HG03064 (cell line): ENCODE measurements at regions not wholly inside any gene's neighbourhood (a gene's known extent, or its start where the extent isn't known, plus 50 kb on each side); places are given as distances from the start of the nearest gene placed in this dataset.
A peak's percentile ranks its signal among the peaks of the same experiment; 100 is the strongest.

ENCODE experiments used
- ATAC-seq: cut with Tn5 transposase; IDR thresholded peaks from one replicate; pipeline ENCODE4 v1.9.1; 2021; ENCODE audit warnings: low read depth; ENCODE audit not compliant: unreplicated experiment

GRCh38 chr5:159385536-159385935 lies 55.2 kb upstream of the IL12B start:
- no peak for ATAC-seq

DNA sequence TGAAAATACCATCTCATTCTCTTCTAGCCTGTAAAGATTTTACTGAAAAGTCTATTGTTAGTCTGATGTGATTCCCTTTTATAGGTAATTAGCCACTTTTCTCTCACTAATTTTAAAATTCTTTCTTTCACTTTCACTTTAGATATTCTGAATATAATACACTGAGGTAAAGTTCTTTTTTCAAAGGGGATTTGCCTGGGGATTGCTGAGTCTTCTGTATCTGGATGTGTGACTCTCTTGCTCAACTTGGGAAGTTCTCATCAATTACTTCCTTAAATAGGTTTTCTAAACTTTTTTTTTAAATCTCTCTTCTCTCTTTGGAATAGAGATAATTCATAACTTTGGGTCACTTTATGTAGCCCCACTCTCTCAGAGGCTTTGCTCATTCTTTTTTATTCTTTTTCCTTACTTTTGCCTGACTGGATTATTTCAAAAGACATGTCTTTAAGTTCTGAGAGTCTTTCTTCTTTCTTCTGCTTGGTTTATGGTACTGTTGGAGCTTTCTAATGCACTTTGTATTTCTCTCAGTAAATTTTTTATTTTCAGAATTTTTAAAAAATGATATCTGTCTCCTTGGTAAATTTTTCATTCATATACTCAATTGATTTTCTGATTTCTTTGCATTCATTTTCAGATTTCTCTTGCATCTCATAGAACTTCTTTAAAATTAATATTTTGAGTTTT lies 55.9 kb upstream of the IL12B start:
- ATAC-seq = no peak

- no peak for ATAC-seq
Measured at GRCh38 chr5:159392871-159393270, 62.6 kb upstream of the IL12B start.

- no peak for ATAC-seq
Measured at GRCh38 chr5:159393854-159394274, 63.6 kb upstream of the IL12B start.

DNA sequence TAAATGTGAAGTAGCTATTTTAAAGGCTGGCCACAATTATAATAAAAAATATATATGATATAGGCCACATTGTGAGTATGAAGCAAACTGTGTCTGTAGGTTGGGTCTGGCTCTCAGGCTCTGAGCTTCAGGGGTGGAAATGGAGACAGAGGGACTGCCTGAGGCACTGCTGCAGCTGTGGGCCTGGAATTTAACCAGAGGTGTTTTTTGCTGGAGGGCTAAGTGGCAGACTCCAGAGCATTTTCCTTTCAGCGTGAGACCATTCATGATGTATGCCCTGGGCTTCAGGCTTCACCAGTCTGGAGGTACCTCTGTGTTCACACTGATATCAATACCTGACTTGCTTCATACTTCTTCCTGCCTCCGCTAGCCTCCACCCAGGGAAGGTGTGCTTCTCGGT lies 64.9 kb upstream of the IL12B start:
- ATAC-seq = no peak

DNA sequence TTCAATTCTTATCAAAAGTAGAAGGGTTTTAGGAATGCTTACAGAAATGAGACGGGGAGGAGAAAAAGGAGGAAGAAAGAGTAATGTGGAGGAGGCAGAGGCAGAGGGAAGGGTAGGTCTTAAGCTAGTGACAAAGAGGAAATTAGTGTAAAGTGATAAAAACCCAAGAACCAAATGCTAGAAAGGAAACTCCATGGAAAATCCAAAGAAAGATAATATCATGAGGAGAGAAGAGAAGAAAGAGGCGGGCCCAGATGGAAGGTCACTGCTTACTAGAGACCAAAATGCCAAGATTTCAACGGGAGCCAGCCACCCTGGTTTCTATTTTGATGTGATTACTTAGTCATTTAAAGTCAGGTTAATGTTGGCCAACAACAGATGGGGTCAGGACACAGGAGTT lies 68.6 kb upstream of the IL12B start:
- ATAC-seq = no peak

- ATAC-seq = no peak
Measured at GRCh38 chr5:159400476-159400875, 70.2 kb upstream of the IL12B start.

GRCh38 chr5:159402311-159402710 lies 72.0 kb upstream of the IL12B start:
- no peak for ATAC-seq

- ATAC-seq = no peak
Measured at GRCh38 chr5:159402856-159403255, 72.6 kb upstream of the IL12B start.

DNA sequence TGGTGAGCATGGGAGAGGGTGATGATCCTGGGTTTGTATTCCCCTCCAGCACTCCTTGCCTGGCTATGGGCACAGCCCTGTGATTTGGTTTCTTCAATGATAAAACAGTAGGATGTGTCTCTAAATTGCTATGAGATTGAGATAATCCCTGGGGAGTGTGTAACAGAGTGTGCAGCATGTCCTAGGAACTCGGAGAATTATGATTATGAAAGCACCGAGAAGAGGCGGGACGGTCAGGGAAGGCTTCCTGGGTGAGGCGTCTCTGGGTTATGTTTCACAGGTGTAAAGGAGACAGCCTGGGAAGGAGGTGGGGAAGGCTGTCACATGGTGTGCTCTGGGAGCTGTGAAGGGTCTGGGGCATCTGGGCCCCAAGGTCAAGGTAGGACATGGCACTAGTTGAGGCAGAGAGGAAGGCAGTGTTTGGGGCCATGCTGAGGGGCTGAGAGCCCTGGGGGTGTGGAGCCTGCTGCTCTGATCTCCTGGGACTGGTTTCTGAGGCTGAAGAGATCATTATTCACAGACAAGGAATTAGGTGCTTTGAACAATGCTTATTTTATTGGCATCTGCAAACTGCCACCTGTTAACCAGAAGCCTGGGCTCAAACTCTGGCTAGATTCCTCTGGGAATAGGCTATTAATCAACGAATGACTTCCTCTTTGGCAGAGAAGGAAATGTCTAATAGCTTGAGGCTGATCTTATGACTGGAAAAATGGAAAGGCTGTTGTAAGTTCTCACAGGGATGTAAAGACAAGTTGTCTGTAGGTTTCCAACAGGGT lies 73.8 kb upstream of the IL12B start:
- ATAC-seq = no peak

DNA sequence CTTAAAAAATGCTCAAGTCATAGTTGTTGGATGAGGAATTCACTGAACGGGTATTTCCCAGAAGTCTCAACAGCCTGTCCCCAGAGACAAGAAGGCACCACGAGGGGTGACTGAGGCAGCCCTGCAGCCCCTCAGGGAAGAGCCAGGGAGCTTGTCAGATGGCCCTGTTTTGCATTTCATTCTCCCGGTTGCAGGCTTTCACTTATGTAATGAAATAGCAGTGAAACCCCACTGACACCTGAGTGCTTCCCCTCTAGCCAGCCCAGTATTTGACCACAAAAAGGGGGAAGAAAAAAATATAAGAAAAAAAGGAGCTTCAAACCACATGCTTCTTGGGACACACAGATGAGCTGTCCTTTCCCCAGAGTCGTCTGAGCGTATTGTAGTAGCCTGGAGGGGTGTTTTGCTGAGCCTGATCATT lies 75.3 kb upstream of the IL12B start:
- peak; percentile 72 for ATAC-seq

GRCh38 chr5:159406571-159406970 lies 76.3 kb upstream of the IL12B start:
- no peak for ATAC-seq

- ATAC-seq = no peak
Measured at GRCh38 chr5:159409801-159410200, 79.5 kb upstream of the IL12B start.

DNA sequence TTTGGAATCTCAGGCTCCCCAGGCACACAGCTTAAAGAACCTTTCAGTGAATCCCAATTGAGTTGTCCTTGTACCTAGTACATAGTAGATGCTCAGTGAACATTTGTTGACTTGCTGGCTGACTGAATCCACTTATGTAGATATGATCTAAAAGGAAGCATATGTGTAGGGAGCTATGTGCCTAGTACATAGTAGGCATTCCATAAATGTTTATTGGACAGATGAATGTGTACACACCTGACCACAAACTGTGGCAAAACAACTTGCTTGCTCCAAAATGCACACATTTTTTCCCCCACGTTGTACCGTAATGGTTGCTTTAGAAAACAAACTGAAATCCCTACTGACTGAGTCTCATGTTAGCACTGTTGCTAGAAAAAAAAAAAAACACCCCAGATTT lies 80.2 kb upstream of the IL12B start:
- ATAC-seq = no peak

DNA sequence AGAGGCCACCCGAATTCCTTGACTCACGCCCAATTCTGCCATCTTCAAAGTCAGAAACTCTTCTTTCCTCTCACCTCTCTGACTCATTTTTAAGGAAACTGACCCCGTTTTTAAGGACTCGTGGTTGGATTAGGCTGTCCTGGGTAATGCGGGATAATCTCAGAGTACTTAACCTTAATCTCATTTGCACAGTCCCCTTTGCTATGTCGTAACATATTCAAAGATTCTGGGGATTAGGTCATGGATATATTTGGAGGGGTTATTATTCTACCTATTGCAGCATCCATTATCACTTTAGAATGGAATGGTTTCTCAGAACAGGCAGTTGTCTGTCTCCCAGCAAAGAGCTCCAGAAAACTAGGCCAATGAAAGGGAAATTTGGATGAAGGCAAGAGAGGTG lies 80.8 kb upstream of the IL12B start:
- no peak for ATAC-seq

DNA sequence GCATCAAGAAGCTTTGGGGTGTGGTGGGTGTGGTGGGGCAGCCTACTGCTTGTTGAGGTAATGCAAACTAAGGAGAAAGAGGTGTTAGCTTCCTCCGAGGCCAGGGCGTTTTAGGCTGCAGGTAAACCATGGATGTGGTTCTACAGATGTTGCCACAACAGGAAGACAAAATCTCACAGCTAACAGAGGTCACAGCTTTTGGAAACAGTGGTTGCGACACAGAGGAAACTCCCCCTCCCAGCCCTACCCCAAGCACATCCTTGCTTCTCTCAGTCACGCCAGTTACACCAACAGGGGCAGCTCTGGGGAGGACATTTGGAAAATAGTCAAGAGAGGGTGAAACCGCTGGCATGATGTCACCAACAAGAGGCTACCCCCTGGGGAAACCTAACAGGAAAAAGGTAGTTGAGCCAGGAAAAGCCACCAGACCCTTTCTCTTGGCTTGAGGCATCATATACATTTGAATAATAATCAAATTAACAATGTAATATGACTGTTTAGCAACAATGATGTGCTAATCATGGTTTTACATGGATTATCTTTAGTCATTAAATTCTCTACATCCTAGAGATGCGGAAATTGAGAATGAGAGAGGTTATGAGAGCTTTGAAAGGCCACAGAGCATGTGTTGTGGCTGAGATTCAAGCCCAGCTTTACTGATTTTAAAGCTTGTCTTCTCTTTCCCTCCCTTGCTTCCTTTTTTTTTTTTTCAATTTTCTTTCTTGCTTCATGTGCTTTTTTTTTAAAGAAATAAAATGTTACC lies 82.2 kb upstream of the IL12B start:
- peak; percentile 76 for ATAC-seq

GRCh38 chr5:159414021-159414420 lies 83.7 kb upstream of the IL12B start:
- ATAC-seq = no peak

GRCh38 chr5:159415301-159415937 lies 85.1 kb upstream of the IL12B start:
- ATAC-seq = no peak

DNA sequence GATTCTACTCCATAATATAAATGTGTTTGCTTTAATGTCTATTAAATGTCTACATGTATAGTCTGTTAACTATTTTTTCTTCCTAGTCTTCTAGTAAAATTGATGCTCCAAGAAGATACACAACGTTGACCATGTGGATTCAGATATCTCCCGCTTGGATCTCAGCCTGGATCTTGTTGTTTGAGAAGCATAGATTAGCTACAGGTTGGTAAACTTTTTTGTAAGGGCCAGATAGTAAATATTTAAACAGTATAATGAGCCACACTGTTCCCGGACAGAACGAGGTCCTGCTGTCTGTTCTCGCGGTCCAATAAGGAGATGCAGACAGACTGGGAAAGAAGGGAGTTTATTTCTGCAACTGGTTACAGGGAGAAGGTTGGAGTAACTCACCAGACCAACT lies 86.2 kb upstream of the IL12B start:
- ATAC-seq = no peak

- ATAC-seq = no peak
Measured at GRCh38 chr5:159417170-159417569, 86.9 kb upstream of the IL12B start.

GRCh38 chr5:159419576-159419975 lies 89.3 kb upstream of the IL12B start:
- no peak for ATAC-seq
